ENCODE measurements at regions not wholly inside any gene's neighbourhood (a gene's known extent, or its start where the extent isn't known, plus 50 kb on each side); places are given as distances from the start of the nearest gene placed in this dataset.

- TF ChIP-seq YY1 (IDR thresholded peaks at IDR 0.05; ENCODE audit: extremely low read depth, insufficient replicate concordance, low read depth, low read length) (no peak), EZH2 (IDR thresholded peaks at IDR 0.05) (no peak), ZFX (IDR thresholded peaks at IDR 0.05) (no peak), EZH2phosphoT487 (IDR thresholded peaks at IDR 0.05; ENCODE audit: borderline replicate concordance) (no peak), POLR2AphosphoS5 (IDR thresholded peaks at IDR 0.05; ENCODE audit: low read depth, low read length) (no peak)
Observed at GRCh38 chr10:36462194-36462593, 663.2 kb upstream of the ANKRD30A start.
